ENCODE measurements at regions not wholly inside any gene's neighbourhood (a gene's known extent, or its start where the extent isn't known, plus 50 kb on each side); places are given as distances from the start of the nearest gene placed in this dataset.

GRCh38 chr4:63379750-63380522 lies 1029.3 kb downstream of the TECRL start (continued):
- TF ChIP-seq, protein P1, sequence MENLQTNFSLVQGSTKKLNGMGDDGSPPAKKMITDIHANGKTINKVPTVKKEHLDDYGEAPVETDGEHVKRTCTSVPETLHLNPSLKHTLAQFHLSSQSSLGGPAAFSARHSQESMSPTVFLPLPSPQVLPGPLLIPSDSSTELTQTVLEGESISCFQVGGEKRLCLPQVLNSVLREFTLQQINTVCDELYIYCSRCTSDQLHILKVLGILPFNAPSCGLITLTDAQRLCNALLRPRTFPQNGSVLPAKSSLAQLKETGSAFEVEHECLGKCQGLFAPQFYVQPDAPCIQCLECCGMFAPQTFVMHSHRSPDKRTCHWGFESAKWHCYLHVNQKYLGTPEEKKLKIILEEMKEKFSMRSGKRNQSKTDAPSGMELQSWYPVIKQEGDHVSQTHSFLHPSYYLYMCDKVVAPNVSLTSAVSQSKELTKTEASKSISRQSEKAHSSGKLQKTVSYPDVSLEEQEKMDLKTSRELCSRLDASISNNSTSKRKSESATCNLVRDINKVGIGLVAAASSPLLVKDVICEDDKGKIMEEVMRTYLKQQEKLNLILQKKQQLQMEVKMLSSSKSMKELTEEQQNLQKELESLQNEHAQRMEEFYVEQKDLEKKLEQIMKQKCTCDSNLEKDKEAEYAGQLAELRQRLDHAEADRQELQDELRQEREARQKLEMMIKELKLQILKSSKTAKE (IDR thresholded peaks at IDR 0.05; ENCODE audit: low read depth, poor library complexity, severe bottlenecking) = no peak
- TF ChIP-seq CBFB (IDR thresholded peaks at IDR 0.05; ENCODE audit: low read depth) = no peak
- TF ChIP-seq CREB1 (IDR thresholded peaks at IDR 0.05; ENCODE audit: low read depth) = no peak
- TF ChIP-seq TCF12 (IDR thresholded peaks at IDR 0.05; ENCODE audit: low read depth, low read length) = no peak
- TF ChIP-seq ZNF217 (IDR thresholded peaks at IDR 0.05) = no peak
- TF ChIP-seq CHD2 (IDR thresholded peaks at IDR 0.05; ENCODE audit: borderline replicate concordance, low read depth, low read length) = no peak
- no peak for TF ChIP-seq EZH2 (IDR thresholded peaks at IDR 0.05; ENCODE audit: borderline replicate concordance, control insufficient read depth, low read depth, low read length)
- no peak for TF ChIP-seq MLLT1 (IDR thresholded peaks at IDR 0.05)
- no peak for TF ChIP-seq FOXK2 (IDR thresholded peaks at IDR 0.05)
- TF ChIP-seq MXI1 (IDR thresholded peaks at IDR 0.05; ENCODE audit: low read depth, low read length) = no peak
- TF ChIP-seq YY1 (IDR thresholded peaks at IDR 0.05; ENCODE audit: low read depth, low read length) = no peak
- no peak for TF ChIP-seq ZSCAN29 (IDR thresholded peaks at IDR 0.05)
- TF ChIP-seq TCF3 (IDR thresholded peaks at IDR 0.05; ENCODE audit: borderline replicate concordance, insufficient read depth, low read depth, low read length) = no peak
- TF ChIP-seq POLR2A (IDR thresholded peaks at IDR 0.05; ENCODE audit: low read depth, low read length) = no peak
- no peak for TF ChIP-seq ATF7 (IDR thresholded peaks at IDR 0.05; ENCODE audit: low read depth)

All from GM12878 (cell line).